ENCODE measurements at regions not wholly inside any gene's neighbourhood (a gene's known extent, or its start where the extent isn't known, plus 50 kb on each side); places are given as distances from the start of the nearest gene placed in this dataset.

- Histone ChIP-seq H3K9me2 (replicated peaks; ENCODE audit: insufficient read depth, low read length) (no peaks in the 10 kb centered on the region), H3K27me3 (ENCODE audit: low read length) (no peaks in the 10 kb centered on the region), H3K4me3 (ENCODE audit: insufficient read depth, low read length, poor library complexity, severe bottlenecking) (no peak overlapping the region), H3K9ac (ENCODE audit: low read length) (no peak overlapping the region), H3K9me3 (ENCODE audit: insufficient read depth, low read length) (no peaks in the 10 kb centered on the region), H3K27ac (ENCODE audit: low read depth, low read length) (no peak overlapping the region), H3K4me2 (ENCODE audit: low read depth, low read length, poor library complexity, severe bottlenecking) (no peak overlapping the region), H3K79me2 (ENCODE audit: insufficient read depth, low read length) (no peaks in the 10 kb centered on the region), H4K20me1 (ENCODE audit: low read depth, low read length) (no peaks in the 10 kb centered on the region), H2AFZ (ENCODE audit: low read depth, low read length, severe bottlenecking) (no peak overlapping the region), H3K36me3 (ENCODE audit: low read length) (no peaks in the 10 kb centered on the region), H3F3A (ENCODE audit: insufficient read depth) (no peaks in the 10 kb centered on the region)
- TF ChIP-seq CTCF (IDR thresholded peaks at IDR 0.05; ENCODE audit: insufficient read depth, low read length, poor library complexity, severe bottlenecking): no peak
- TF ChIP-seq EZH2phosphoT487 (conservative IDR thresholded peaks at IDR 0.05; ENCODE audit: low read length): no peak
Observed at GRCh38 chr11:29826878-29827277, 190.0 kb downstream of the KCNA4 start.

GRCh38 chr11:29816359-29816758 lies 200.5 kb downstream of the KCNA4 start:
- Histone ChIP-seq H3K79me2 (ENCODE audit: insufficient read depth, low read length) (no peaks in the 10 kb centered on the region), H4K20me1 (ENCODE audit: low read depth, low read length) (no peaks in the 10 kb centered on the region), H3K9ac (ENCODE audit: low read length) (no peak overlapping the region), H2AFZ (ENCODE audit: low read depth, low read length, severe bottlenecking) (no peak overlapping the region), H3K27ac (ENCODE audit: low read depth, low read length) (no peak overlapping the region), H3K27me3 (ENCODE audit: low read length) (no peaks in the 10 kb centered on the region), H3K9me3 (ENCODE audit: insufficient read depth, low read length) (no peaks in the 10 kb centered on the region), H3K36me3 (ENCODE audit: low read length) (no peaks in the 10 kb centered on the region), H3F3A (ENCODE audit: insufficient read depth) (no peaks in the 10 kb centered on the region), H3K4me3 (ENCODE audit: insufficient read depth, low read length, poor library complexity, severe bottlenecking) (no peak overlapping the region), H3K9me2 (replicated peaks; ENCODE audit: insufficient read depth, low read length) (no peaks in the 10 kb centered on the region), H3K4me2 (ENCODE audit: low read depth, low read length, poor library complexity, severe bottlenecking) (no peak overlapping the region)
- TF ChIP-seq CTCF (IDR thresholded peaks at IDR 0.05; ENCODE audit: insufficient read depth, low read length, poor library complexity, severe bottlenecking) (no peak), EZH2phosphoT487 (conservative IDR thresholded peaks at IDR 0.05; ENCODE audit: low read length) (no peak)

GRCh38 chr11:29809121-29809520 lies 207.7 kb downstream of the KCNA4 start:
- no peaks in the 10 kb centered on the region for H3K9me3 ChIP-seq (ENCODE audit: insufficient read depth, low read length)
- H3F3A ChIP-seq (ENCODE audit: insufficient read depth): no peaks in the 10 kb centered on the region
- no peaks in the 10 kb centered on the region for H3K27me3 ChIP-seq (ENCODE audit: low read length)
- no peaks in the 10 kb centered on the region for H3K79me2 ChIP-seq (ENCODE audit: insufficient read depth, low read length)
- TF ChIP-seq CTCF (IDR thresholded peaks at IDR 0.05; ENCODE audit: insufficient read depth, low read length, poor library complexity, severe bottlenecking) (no peak), EZH2phosphoT487 (conservative IDR thresholded peaks at IDR 0.05; ENCODE audit: low read length) (no peak)
- no peaks in the 10 kb centered on the region for H3K36me3 ChIP-seq (ENCODE audit: low read length)
- H3K27ac ChIP-seq (ENCODE audit: low read depth, low read length): no peak overlapping the region
- H3K4me2 ChIP-seq (ENCODE audit: low read depth, low read length, poor library complexity, severe bottlenecking): no peak overlapping the region
- H3K9ac ChIP-seq (ENCODE audit: low read length): no peak overlapping the region
- no peaks in the 10 kb centered on the region for H4K20me1 ChIP-seq (ENCODE audit: low read depth, low read length)
- no peak overlapping the region for H2AFZ ChIP-seq (ENCODE audit: low read depth, low read length, severe bottlenecking)
- H3K9me2 ChIP-seq (replicated peaks; ENCODE audit: insufficient read depth, low read length): no peaks in the 10 kb centered on the region
- H3K4me3 ChIP-seq (ENCODE audit: insufficient read depth, low read length, poor library complexity, severe bottlenecking): no peak overlapping the region

All from SU-DHL-6 (cell line).